ENCODE measurements at regions not wholly inside any gene's neighbourhood (a gene's known extent, or its start where the extent isn't known, plus 50 kb on each side); places are given as distances from the start of the nearest gene placed in this dataset.

DNA sequence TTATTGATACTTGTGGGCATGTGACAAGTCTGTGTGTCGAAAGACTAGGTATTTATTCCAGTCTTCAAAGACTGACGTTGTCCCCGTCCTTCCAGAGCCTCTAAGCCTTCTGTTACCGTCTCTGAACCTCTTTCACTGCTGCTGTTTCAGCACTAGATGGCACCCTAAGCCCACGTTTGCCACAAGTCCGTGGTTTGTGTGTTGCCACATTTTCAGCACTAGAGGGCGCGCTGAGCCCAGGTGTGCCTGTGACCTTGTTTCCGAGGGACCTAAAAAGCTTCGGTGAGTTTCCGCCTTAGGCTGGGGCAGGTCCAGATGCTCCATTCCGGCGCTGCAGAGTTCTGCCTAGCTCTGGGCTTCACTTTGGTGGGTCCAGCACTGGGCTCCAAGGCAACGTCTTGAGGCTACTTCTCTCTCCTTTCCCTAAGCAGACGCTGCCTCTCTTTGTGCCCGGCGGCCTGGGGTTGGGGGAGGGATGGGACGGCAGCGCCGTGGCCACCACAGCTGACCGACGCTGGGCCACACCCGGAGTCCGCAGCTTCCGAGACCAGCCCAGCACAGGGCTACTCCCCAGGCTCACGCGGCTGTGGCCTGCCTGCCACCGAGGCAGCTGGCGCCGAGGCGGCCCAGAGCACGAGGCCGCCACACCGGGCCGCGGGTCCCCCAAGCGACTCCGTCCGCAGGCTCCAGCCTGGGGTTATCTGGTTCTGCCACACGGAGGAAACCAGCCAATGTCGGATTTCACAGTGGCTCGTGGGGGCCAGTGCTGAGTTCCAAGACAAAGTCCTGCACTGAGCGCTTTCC, 520.2 kb downstream of the REEP3 start:
- TF ChIP-seq, protein P1, sequence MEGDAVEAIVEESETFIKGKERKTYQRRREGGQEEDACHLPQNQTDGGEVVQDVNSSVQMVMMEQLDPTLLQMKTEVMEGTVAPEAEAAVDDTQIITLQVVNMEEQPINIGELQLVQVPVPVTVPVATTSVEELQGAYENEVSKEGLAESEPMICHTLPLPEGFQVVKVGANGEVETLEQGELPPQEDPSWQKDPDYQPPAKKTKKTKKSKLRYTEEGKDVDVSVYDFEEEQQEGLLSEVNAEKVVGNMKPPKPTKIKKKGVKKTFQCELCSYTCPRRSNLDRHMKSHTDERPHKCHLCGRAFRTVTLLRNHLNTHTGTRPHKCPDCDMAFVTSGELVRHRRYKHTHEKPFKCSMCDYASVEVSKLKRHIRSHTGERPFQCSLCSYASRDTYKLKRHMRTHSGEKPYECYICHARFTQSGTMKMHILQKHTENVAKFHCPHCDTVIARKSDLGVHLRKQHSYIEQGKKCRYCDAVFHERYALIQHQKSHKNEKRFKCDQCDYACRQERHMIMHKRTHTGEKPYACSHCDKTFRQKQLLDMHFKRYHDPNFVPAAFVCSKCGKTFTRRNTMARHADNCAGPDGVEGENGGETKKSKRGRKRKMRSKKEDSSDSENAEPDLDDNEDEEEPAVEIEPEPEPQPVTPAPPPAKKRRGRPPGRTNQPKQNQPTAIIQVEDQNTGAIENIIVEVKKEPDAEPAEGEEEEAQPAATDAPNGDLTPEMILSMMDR (IDR thresholded peaks at IDR 0.05): peak; percentile 100
- TF ChIP-seq EZH2 (IDR thresholded peaks at IDR 0.05; ENCODE audit: borderline replicate concordance, insufficient read depth, low read depth, low read length, poor library complexity, severe bottlenecking): no peak

Data from B cell (primary cell).